ENCODE measurements at regions not wholly inside any gene's neighbourhood (a gene's known extent, or its start where the extent isn't known, plus 50 kb on each side); places are given as distances from the start of the nearest gene placed in this dataset.

GRCh38 chrX:122219226-122219625 is 964.9 kb upstream of the GRIA3 start:
- TF ChIP-seq EHMT2 (IDR thresholded peaks at IDR 0.05; ENCODE audit: low read depth) = no peak
- TF ChIP-seq CTCF (IDR thresholded peaks at IDR 0.05) = no peak
- no peak for TF ChIP-seq TP53 (CRISPR knock-in tag; IDR thresholded peaks at IDR 0.05)
- TF ChIP-seq HES2 (IDR thresholded peaks at IDR 0.05) = no peak
- TF ChIP-seq RAD21 (conservative IDR thresholded peaks at IDR 0.05 in 1 of 2, IDR thresholded peaks at IDR 0.05 in 1 of 2) = no peak
- no peak for TF ChIP-seq CEBPB (IDR thresholded peaks at IDR 0.05)
